Esophagus squamous epithelium (tissue), 4 donors: ENCODE measurements at regions not wholly inside any gene's neighbourhood (a gene's known extent, or its start where the extent isn't known, plus 50 kb on each side); places are given as distances from the start of the nearest gene placed in this dataset.

Experiments
- CTCF ChIP-seq, 6 experiments: fragments of 450-650 bp in 4 of 6; fragments of 200-600 bp in 2 of 6; sonication (generic) in 2 of 6; IDR thresholded peaks; one replicate each; pipeline ENCODE4 v1.5.1; 2016 to 2019; ENCODE audit warnings: antibody characterized with exemption in 6 of 6, mild to moderate bottlenecking in 4 of 6, moderate library complexity in 4 of 6
- POLR2A ChIP-seq, 4 donors: fragments of 450-650 bp; IDR thresholded peaks; one replicate each; pipeline ENCODE4 v1.6.1; 2017; ENCODE audit warnings: antibody characterized with exemption in 4 of 4, mild to moderate bottlenecking in 4 of 4, moderate library complexity in 3 of 4

- no peak for TF ChIP-seq CTCF (IDR thresholded peaks at IDR 0.05)
- TF ChIP-seq POLR2A (IDR thresholded peaks at IDR 0.05), result no peak
Measured at GRCh38 chr15:92231461-92231860, 162.2 kb upstream of the ST8SIA2 start.
